ENCODE measurements at regions not wholly inside any gene's neighbourhood (a gene's known extent, or its start where the extent isn't known, plus 50 kb on each side); places are given as distances from the start of the nearest gene placed in this dataset.

- TF ChIP-seq TAF1 (IDR thresholded peaks at IDR 0.05; ENCODE audit: borderline replicate concordance, insufficient read depth, low read length), result no peak
- TF ChIP-seq FOXP2 (optimal IDR thresholded peaks at IDR 0.05; ENCODE audit: borderline replicate concordance, extremely low read depth, extremely low read length, insufficient read depth), result no peak
- no peak for TF ChIP-seq SIN3A (IDR thresholded peaks at IDR 0.05; ENCODE audit: borderline replicate concordance, insufficient read depth, low read length)
- no peak for TF ChIP-seq POLR2AphosphoS5 (IDR thresholded peaks at IDR 0.05; ENCODE audit: low read depth, low read length)
- TF ChIP-seq REST (IDR thresholded peaks at IDR 0.05; ENCODE audit: insufficient read depth in 1 of 2, low read depth in 2 of 2, low read length in 2 of 2), result no peak
Observed at GRCh38 chr10:21171197-21171935, 274.3 kb upstream of the NEBL start.

- TF ChIP-seq FOXP2 (optimal IDR thresholded peaks at IDR 0.05; ENCODE audit: borderline replicate concordance, extremely low read depth, extremely low read length, insufficient read depth) (no peak), TAF1 (IDR thresholded peaks at IDR 0.05; ENCODE audit: borderline replicate concordance, insufficient read depth, low read length) (no peak), SIN3A (IDR thresholded peaks at IDR 0.05; ENCODE audit: borderline replicate concordance, insufficient read depth, low read length) (no peak), POLR2AphosphoS5 (IDR thresholded peaks at IDR 0.05; ENCODE audit: low read depth, low read length) (no peak), REST (IDR thresholded peaks at IDR 0.05; ENCODE audit: insufficient read depth in 1 of 2, low read depth in 2 of 2, low read length in 2 of 2) (no peak)
Observed at GRCh38 chr10:21170216-21170615, 273.1 kb upstream of the NEBL start.

- no peak for TF ChIP-seq TAF1 (IDR thresholded peaks at IDR 0.05; ENCODE audit: borderline replicate concordance, insufficient read depth, low read length)
- no peak for TF ChIP-seq POLR2AphosphoS5 (IDR thresholded peaks at IDR 0.05; ENCODE audit: low read depth, low read length)
- TF ChIP-seq REST (IDR thresholded peaks at IDR 0.05; ENCODE audit: insufficient read depth in 1 of 2, low read depth in 2 of 2, low read length in 2 of 2), result no peak
- TF ChIP-seq FOXP2 (optimal IDR thresholded peaks at IDR 0.05; ENCODE audit: borderline replicate concordance, extremely low read depth, extremely low read length, insufficient read depth), result no peak
- no peak; the same call in 1 of the 2 replicates for TF ChIP-seq SIN3A (IDR thresholded peaks at IDR 0.05; ENCODE audit: borderline replicate concordance, insufficient read depth, low read length)
Observed at GRCh38 chr10:21169271-21169670, 272.2 kb upstream of the NEBL start.

- TF ChIP-seq POLR2AphosphoS5 (IDR thresholded peaks at IDR 0.05; ENCODE audit: low read depth, low read length), result no peak
Observed at GRCh38 chr10:21167288-21168010, 270.3 kb upstream of the NEBL start.

- no peak for TF ChIP-seq TAF1 (IDR thresholded peaks at IDR 0.05; ENCODE audit: borderline replicate concordance, insufficient read depth, low read length)
Observed at GRCh38 chr10:21166557-21167287, 269.6 kb upstream of the NEBL start.

GRCh38 chr10:21165489-21165888 is 268.4 kb upstream of the NEBL start:
- TF ChIP-seq SIN3A (IDR thresholded peaks at IDR 0.05; ENCODE audit: borderline replicate concordance, insufficient read depth, low read length) (no peak), TAF1 (IDR thresholded peaks at IDR 0.05; ENCODE audit: borderline replicate concordance, insufficient read depth, low read length) (no peak), FOXP2 (optimal IDR thresholded peaks at IDR 0.05; ENCODE audit: borderline replicate concordance, extremely low read depth, extremely low read length, insufficient read depth) (no peak), POLR2AphosphoS5 (IDR thresholded peaks at IDR 0.05; ENCODE audit: low read depth, low read length) (no peak), REST (IDR thresholded peaks at IDR 0.05; ENCODE audit: insufficient read depth in 1 of 2, low read depth in 2 of 2, low read length in 2 of 2) (no peak)

Measured in PFSK-1 (cell line).